ENCODE measurements at regions not wholly inside any gene's neighbourhood (a gene's known extent, or its start where the extent isn't known, plus 50 kb on each side); places are given as distances from the start of the nearest gene placed in this dataset.

- no peak for DNase-seq (ENCODE audit: low read depth)
These were observed 191.5 kb upstream of the SLC24A5 start for GRCh38 chr15:47929138-47929803.

GRCh38 chr15:47932261-47932660 is 188.5 kb upstream of the SLC24A5 start:
- Histone ChIP-seq H3K4me3 (ENCODE audit: low read depth, low read length) (no peak overlapping the region), H3K27me3 (ENCODE audit: control insufficient read depth, insufficient read depth, low read length) (no peaks in the 10 kb centered on the region), H3K36me3 (ENCODE audit: control insufficient read depth, insufficient read depth, low read length) (no peaks in the 10 kb centered on the region)
- no peak for DNase-seq (ENCODE audit: low read depth)
- TF ChIP-seq CTCF (IDR thresholded peaks at IDR 0.05; ENCODE audit: insufficient read depth, low read length, poor library complexity, severe bottlenecking): no peak

More at GRCh38 chr15:47929138-47929803, 191.5 kb upstream of the SLC24A5 start:
- no peak for TF ChIP-seq CTCF (IDR thresholded peaks at IDR 0.05; ENCODE audit: insufficient read depth, low read length, poor library complexity, severe bottlenecking)
- H3K4me3 ChIP-seq (ENCODE audit: low read depth, low read length): no peak overlapping the region
- no peaks in the 10 kb centered on the region for H3K27me3 ChIP-seq (ENCODE audit: control insufficient read depth, insufficient read depth, low read length)
- no peaks in the 10 kb centered on the region for H3K36me3 ChIP-seq (ENCODE audit: control insufficient read depth, insufficient read depth, low read length)

GRCh38 chr15:47932951-47933641 is 187.7 kb upstream of the SLC24A5 start:
- no peak for DNase-seq (ENCODE audit: low read depth)
- Histone ChIP-seq H3K4me3 (ENCODE audit: low read depth, low read length) (no peak overlapping the region), H3K36me3 (ENCODE audit: control insufficient read depth, insufficient read depth, low read length) (no peaks in the 10 kb centered on the region), H3K27me3 (ENCODE audit: control insufficient read depth, insufficient read depth, low read length) (no peaks in the 10 kb centered on the region)
- no peak for TF ChIP-seq CTCF (IDR thresholded peaks at IDR 0.05; ENCODE audit: insufficient read depth, low read length, poor library complexity, severe bottlenecking)

GRCh38 chr15:47933865-47934264 is 186.9 kb upstream of the SLC24A5 start:
- TF ChIP-seq CTCF (IDR thresholded peaks at IDR 0.05; ENCODE audit: insufficient read depth, low read length, poor library complexity, severe bottlenecking): no peak
- Histone ChIP-seq H3K27me3 (ENCODE audit: control insufficient read depth, insufficient read depth, low read length) (no peaks in the 10 kb centered on the region), H3K36me3 (ENCODE audit: control insufficient read depth, insufficient read depth, low read length) (no peaks in the 10 kb centered on the region), H3K4me3 (ENCODE audit: low read depth, low read length) (no peak overlapping the region)
- DNase-seq (ENCODE audit: low read depth): no peak

GRCh38 chr15:47934342-47934741 is 186.4 kb upstream of the SLC24A5 start:
- H3K36me3 ChIP-seq (ENCODE audit: control insufficient read depth, insufficient read depth, low read length): no peaks in the 10 kb centered on the region
- no peak for TF ChIP-seq CTCF (IDR thresholded peaks at IDR 0.05; ENCODE audit: insufficient read depth, low read length, poor library complexity, severe bottlenecking)
- no peaks in the 10 kb centered on the region for H3K27me3 ChIP-seq (ENCODE audit: control insufficient read depth, insufficient read depth, low read length)
- no peak for DNase-seq (ENCODE audit: low read depth)
- H3K4me3 ChIP-seq (ENCODE audit: low read depth, low read length): no peak overlapping the region

Measured in kidney epithelial cell (primary cell).